ENCODE measurements at regions not wholly inside any gene's neighbourhood (a gene's known extent, or its start where the extent isn't known, plus 50 kb on each side); places are given as distances from the start of the nearest gene placed in this dataset.

DNA sequence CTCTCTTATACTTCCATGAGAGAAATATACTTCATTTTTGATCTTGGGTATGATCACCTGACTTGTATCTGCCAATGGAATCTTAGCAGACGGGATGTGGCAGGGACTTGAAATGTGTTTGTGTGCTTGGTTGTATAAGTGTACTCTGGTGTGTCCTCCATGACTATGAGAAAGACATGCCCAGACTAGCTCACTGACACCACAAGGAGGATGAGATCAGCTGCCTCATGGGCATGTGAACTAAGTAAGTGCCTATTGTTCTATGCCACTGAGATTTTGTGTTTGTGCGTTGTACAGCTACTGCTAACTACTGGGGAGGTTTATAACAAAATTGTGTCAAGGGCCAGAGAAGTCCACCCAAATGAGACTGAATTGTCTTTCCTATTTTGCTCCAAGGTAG, 402.2 kb upstream of the SALL1 start:
- POLR2A ChIA-PET: no interaction called here
- ATAC-seq: no peak
- Mint-ChIP-seq H3K27me3 (peaks cover 0 to 11% (median 3%) of the 10 kb centered on the region in 5 donors), H3K9me3 (peaks cover 0 to 23% (median 9%) of the 10 kb centered on the region in 9 donors), H3K36me3 (no peaks in the 10 kb centered on the region), H3K4me1 (peaks cover 0 to 2% (median 0%) of the 10 kb centered on the region in 4 donors), H3K27ac (no peak overlapping the region), H3K4me3 (no peak overlapping the region)
- no peak for DNase-seq

DNA sequence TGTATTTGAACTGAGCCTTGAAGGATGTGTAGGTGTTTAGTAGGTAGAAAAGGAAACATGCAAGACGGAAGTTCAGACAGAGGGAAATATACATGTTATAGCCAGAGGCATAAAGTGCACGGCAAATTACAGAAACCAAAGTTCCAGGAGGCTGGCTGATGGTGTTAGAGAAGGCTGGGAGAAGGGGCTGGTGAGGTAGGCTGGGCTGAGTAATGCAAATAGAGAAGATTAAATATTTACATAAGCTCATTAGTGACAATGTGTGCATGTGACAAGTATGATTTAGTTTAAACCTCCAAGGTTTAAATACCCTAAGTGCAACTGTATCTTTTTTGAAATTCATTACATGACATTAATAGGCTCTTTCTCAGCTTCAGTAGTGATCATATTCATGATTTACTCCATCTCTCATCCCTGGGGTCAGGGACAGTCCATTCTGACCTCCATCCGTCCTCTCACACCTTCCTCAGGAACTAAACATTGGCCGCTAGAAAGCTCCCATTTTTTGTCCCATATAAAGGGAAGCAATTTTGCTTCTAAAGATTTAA, 399.8 kb upstream of the SALL1 start:
- Mint-ChIP-seq H3K27ac (no peak overlapping the region), H3K4me1 (peaks cover 0 to 2% (median 0%) of the 10 kb centered on the region in 4 donors), H3K4me3 (no peak overlapping the region), H3K36me3 (no peaks in the 10 kb centered on the region), H3K27me3 (peaks cover 0 to 11% (median 3%) of the 10 kb centered on the region in 5 donors), H3K9me3 (peaks cover 0 to 11% (median 6%) of the 10 kb centered on the region in 9 donors)
- POLR2A ChIA-PET: no interaction called here
- no peak for ATAC-seq
- DNase-seq: no peak

DNA sequence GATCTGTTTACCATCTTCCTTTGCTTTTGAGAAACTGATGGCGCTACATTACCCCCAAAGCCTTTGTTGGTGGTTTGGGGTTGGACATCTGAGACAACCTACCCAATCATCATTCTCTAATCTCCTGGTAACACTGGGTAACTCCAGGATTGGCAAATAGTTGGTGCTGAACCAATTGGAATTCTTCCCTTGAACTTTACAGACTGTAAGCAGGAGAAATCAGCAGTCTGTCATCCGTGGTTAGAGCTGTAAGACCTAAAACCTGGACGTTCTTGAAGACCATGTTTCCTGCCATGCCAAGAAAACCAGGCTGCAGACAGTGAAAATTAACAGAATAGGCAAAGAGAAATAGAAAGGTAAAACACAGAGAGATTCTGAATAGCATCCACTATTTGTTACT, 398.8 kb upstream of the SALL1 start:
- Mint-ChIP-seq H3K36me3 (no peaks in the 10 kb centered on the region), H3K4me3 (no peak overlapping the region), H3K4me1 (peaks cover 0 to 2% (median 0%) of the 10 kb centered on the region in 4 donors), H3K27me3 (peaks cover 0 to 11% (median 3%) of the 10 kb centered on the region in 5 donors), H3K27ac (no peak overlapping the region), H3K9me3 (peaks cover 0 to 11% (median 6%) of the 10 kb centered on the region in 9 donors)
- POLR2A ChIA-PET: no interaction called here
- ATAC-seq (no peak), DNase-seq (no peak)

DNA sequence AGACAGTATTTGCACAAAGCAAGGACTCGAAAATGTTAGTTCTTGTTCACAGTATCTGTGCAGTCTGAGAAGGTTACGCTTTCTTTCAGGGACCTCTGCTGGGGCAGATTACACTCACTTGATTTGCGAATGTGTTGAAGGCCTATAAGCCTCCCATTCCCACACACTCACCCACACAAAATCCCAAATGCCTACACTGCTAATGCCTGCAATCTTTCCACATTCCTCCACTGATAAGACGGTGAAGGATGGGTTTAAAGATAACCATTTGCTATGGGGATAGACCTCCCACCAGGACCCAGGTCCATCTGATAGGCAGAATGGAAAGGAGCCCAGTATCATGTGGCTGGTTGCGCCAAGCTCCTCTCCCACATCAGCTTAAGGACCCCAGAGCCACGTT, 394.9 kb upstream of the SALL1 start:
- POLR2A ChIA-PET: no interaction called here
- Mint-ChIP-seq H3K4me3 (no peak overlapping the region), H3K27me3 (peaks cover 0 to 11% (median 3%) of the 10 kb centered on the region in 5 donors)

DNA sequence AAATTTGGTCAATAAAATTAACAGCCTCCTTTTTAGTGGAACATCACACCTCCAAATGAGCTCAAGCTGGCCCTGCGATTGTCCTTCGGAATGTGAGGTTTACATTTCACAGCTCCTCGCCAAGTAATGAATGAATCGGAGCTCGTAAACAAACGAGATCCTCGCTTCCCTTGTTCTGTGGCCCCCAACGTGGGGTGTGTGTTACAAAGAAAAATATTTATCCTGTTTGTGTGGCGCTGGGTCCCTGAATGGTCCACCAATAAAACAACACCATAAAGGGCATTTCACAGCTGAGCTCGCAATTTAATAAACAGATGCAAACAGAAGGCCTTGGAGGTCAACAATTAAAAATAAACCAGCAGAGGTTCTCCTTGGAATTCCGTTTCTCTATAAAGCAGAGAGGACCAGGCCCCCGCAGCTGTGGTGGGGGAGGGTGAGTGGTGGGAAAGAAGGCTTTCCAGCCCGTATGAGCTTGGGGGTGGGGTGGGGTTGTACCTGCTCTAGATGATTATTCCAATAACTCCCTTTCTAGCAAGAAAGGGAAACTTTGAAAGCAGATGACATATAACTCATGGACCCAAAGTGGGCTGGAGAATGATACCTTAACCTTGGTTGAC, 393.9 kb upstream of the SALL1 start:
- H3K4me3 Mint-ChIP-seq: no peak overlapping the region
- H3K4me1 Mint-ChIP-seq: peaks cover 0 to 2% (median 0%) of the 10 kb centered on the region in 4 donors
- H3K27me3 Mint-ChIP-seq: peaks cover 0 to 11% (median 3%) of the 10 kb centered on the region in 5 donors
- no peaks in the 10 kb centered on the region for H3K36me3 Mint-ChIP-seq
- DNase-seq (no peak), ATAC-seq (no peak)
- POLR2A ChIA-PET: no interaction called here
- H3K9me3 Mint-ChIP-seq: peaks cover 0 to 14% (median 4%) of the 10 kb centered on the region in 9 donors
- no peak overlapping the region for H3K27ac Mint-ChIP-seq

More for the DNA sequence above, 394.9 kb upstream of the SALL1 start:
- Mint-ChIP-seq H3K4me1 (peaks cover 0 to 2% (median 0%) of the 10 kb centered on the region in 4 donors), H3K27ac (no peak overlapping the region), H3K36me3 (no peaks in the 10 kb centered on the region), H3K9me3 (peaks cover 0 to 14% (median 7%) of the 10 kb centered on the region in 9 donors)
- no peak for ATAC-seq
- no peak for DNase-seq

DNA sequence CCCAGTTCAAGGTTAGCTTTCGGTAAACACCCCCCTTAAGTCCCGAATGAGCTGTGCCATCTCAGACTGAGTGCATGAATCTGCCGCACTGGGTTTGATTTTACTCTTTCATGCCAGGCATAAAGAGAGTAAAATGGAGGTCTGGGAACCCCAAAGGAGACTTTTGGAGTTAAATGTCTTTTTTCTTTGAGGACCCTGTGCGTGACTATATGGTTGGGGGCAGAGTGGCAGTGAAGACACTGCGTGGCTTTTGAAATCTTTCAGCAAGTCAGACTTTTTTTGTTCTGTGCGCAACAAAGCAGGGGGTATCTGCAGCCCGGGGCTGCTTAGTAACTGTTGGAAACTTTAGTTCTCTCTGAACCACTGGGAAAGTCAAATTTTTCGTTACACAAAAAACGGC, 392.9 kb upstream of the SALL1 start:
- DNase-seq (no peak), ATAC-seq (no peak)
- Mint-ChIP-seq H3K27ac (no peak overlapping the region), H3K9me3 (peaks cover 0 to 10% (median 2%) of the 10 kb centered on the region in 9 donors), H3K36me3 (no peaks in the 10 kb centered on the region), H3K4me1 (no peaks in the 10 kb centered on the region), H3K4me3 (no peak overlapping the region), H3K27me3 (peaks cover 0 to 4% (median 0%) of the 10 kb centered on the region in 5 donors)
- POLR2A ChIA-PET: no interaction called here

DNA sequence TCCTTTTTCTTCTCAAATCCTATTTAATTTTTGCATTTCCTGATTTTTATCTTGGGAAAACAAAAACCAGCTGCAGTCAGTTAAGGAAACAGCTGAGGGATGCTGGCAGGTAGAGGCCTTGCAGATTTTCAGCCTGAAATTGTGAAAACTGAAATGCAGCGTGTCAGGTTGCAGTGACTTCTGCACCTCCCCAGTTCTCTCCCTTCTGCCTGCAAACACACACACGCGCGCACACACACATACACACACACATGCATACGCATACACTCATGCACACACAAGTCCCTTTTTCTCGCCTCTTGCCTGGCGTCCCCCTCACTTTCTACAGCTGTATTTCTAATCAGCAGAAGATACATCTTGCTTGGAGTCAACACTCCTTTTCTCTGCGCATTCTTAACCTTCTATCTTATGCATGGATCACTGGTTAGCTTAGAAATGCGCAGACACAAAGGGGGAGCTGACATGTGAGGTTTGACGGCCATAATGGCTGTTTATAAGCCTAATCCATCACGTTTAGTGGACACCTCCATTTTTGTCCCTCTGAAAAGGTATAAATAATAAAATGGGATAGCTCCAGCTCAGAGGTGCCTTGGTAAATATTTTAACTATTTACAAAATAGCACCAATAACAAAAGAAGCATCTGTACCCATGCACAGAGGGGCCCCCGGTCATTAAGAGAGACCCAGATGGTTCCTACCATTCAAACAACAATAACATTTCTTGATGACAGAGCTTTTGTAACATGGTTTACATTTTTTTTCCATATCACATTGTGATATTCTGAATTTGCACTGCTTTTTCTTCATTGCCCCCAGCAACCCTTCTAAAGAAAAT, 392.1 kb upstream of the SALL1 start:
- no peak overlapping the region for H3K27ac Mint-ChIP-seq
- no peak for DNase-seq
- no peaks in the 10 kb centered on the region for H3K27me3 Mint-ChIP-seq
- no peaks in the 10 kb centered on the region for H3K4me1 Mint-ChIP-seq
- no peaks in the 10 kb centered on the region for H3K36me3 Mint-ChIP-seq
- ATAC-seq: no peak
- no peak overlapping the region for H3K4me3 Mint-ChIP-seq
- H3K9me3 Mint-ChIP-seq: peaks cover 0 to 8% (median 2%) of the 10 kb centered on the region in 9 donors
- POLR2A ChIA-PET: no interaction called here

DNA sequence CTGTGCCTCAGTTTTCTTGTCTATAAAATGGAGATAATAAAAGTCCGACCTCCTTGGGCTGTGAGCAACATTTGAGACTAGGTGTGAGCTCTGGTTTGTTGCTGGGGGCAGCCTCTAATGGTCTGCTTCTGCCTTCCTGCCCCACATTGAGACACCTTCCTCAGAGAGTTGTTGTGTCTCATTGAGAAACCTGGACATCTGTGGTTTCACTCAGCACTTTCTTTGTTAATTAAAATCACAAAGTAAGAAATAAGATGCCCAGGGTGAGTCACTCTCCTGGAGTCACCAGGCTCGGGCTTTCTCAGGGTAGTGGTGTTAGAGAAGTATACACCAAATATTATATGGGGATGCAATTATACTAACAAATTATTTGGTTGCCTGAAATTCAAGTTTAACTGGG, 389.2 kb upstream of the SALL1 start:
- ATAC-seq (no peak), DNase-seq (no peak)
- Mint-ChIP-seq H3K4me3 (no peak overlapping the region), H3K4me1 (no peaks in the 10 kb centered on the region), H3K27me3 (peaks cover 0 to 2% (median 0%) of the 10 kb centered on the region in 5 donors), H3K36me3 (no peaks in the 10 kb centered on the region), H3K27ac (no peak overlapping the region), H3K9me3 (peaks cover 0 to 17% (median 4%) of the 10 kb centered on the region in 9 donors)
- POLR2A ChIA-PET: no interaction called here

DNA sequence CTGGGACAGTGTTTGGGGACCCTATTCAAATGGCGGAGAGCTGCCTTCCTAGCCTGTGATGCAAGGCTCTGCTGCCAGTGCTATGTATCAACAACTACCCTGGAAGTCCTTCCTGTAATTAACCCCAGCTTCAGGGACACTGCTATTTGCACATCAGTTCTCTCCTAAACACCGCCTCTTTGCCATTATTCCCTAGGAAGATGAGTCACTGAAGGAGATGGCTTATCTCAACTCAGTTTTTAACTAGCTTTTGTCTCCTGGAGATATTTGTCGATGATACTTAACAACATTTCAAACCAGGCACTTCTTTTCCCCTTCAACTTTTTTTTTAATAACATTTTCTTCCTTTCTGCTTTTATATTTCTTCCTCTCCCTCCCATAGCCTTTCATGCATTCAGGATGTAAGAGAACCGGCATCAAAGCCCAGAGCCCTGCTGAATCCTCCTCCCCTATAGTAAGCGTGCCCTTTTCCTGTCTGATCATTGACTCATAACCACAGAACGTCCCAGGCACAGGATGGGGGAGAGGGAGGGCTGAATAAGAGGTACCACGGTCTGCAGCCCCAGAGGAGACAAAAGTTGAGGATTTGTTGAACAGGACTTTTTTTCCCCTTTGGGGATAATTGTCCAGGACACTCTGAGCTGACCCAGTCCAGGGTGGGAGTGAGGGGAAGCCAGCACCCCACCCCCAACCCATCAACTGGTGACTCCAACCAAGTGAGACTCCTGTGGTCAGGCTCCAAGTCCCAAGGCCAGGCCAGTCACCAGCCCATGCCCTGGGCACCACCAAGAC, 387.8 kb upstream of the SALL1 start:
- POLR2A ChIA-PET: no interaction called here
- no peak for ATAC-seq
- DNase-seq: no peak
- no peak overlapping the region for H3K27ac Mint-ChIP-seq
- no peak overlapping the region for H3K4me3 Mint-ChIP-seq
- no peaks in the 10 kb centered on the region for H3K36me3 Mint-ChIP-seq
- peaks cover 0 to 2% (median 0%) of the 10 kb centered on the region in 5 donors for H3K27me3 Mint-ChIP-seq
- H3K4me1 Mint-ChIP-seq: no peaks in the 10 kb centered on the region
- peaks cover 0 to 17% (median 4%) of the 10 kb centered on the region in 9 donors for H3K9me3 Mint-ChIP-seq

DNA sequence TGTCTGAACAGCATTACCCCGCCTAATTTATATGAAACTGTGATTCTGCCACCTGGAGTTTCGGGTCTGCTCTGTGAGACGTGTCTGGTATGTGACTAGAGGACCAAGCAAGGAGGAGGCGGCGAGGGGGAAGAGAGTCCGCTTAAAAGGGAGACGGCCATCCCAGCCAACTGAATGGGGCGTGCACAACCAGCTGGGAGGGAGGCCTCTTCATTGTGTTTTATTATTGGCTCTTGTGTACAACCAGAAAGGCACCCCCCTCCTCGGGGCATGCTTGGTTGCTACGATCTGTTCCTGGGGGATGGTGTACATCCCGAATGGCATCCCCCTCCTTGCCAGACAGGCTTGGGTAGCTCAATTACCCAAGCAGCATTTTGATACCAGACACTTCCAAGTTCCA, 384.5 kb upstream of the SALL1 start:
- peaks cover 0 to 15% (median 2%) of the 10 kb centered on the region in 9 donors for H3K9me3 Mint-ChIP-seq
- no peaks in the 10 kb centered on the region for H3K4me1 Mint-ChIP-seq
- ATAC-seq: no peak
- no peak for DNase-seq
- no peaks in the 10 kb centered on the region for H3K36me3 Mint-ChIP-seq
- H3K27me3 Mint-ChIP-seq: peaks cover 0 to 2% (median 0%) of the 10 kb centered on the region in 5 donors
- no peak overlapping the region for H3K27ac Mint-ChIP-seq
- H3K4me3 Mint-ChIP-seq: no peak overlapping the region
- POLR2A ChIA-PET: no interaction called here

DNA sequence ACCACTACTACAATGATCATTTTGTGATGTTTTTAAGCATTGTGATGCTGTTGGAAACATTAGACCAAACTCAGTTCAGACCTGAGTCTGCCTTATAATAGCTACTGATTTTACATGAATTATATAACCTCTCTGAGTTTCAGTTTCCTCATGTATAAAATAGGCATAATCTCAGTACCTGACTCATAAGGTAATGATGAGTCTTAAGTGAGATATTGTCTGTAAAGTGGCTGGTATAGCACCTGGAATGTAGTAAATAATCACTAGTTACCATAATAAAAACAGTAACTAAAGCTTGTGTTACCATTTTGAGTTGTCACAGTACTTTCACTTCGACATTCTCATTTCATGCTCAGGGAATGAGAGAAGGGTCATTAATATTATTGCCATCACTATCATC, 381.5 kb upstream of the SALL1 start:
- H3K36me3 Mint-ChIP-seq: no peaks in the 10 kb centered on the region
- no peak overlapping the region for H3K4me3 Mint-ChIP-seq
- ATAC-seq (no peak), DNase-seq (no peak)
- peaks cover 1 to 15% (median 6%) of the 10 kb centered on the region in 9 donors for H3K9me3 Mint-ChIP-seq
- peaks cover 0 to 2% (median 0%) of the 10 kb centered on the region in 5 donors for H3K27me3 Mint-ChIP-seq
- POLR2A ChIA-PET: no interaction called here
- no peaks in the 10 kb centered on the region for H3K4me1 Mint-ChIP-seq
- H3K27ac Mint-ChIP-seq: no peak overlapping the region

DNA sequence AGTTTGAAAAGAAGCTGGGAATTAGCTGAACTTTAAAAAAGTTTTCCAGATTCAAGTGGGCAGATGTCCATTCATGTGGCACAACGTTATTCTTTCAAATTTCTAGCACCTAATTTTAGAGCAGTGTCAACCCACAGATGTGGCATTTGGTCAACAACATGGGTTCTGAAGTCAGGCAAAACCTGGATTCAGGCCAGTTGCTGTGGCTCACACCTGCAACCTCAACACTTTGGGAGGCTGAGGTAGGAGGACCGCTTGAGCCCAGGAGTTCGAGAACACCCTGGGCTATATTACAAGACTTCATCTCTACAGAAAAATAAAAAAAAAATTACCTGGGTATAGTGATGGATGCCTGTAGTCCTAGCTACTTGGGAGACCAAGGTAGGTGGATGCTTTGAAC, 380.2 kb upstream of the SALL1 start:
- ATAC-seq (no peak), DNase-seq (no peak)
- H3K9me3 Mint-ChIP-seq: peaks cover 3 to 20% (median 12%) of the 10 kb centered on the region in 9 donors
- no peak overlapping the region for H3K4me3 Mint-ChIP-seq
- no peaks in the 10 kb centered on the region for H3K4me1 Mint-ChIP-seq
- H3K27me3 Mint-ChIP-seq: peaks cover 0 to under 1% (median 0%) of the 10 kb centered on the region in 5 donors
- no peak overlapping the region for H3K27ac Mint-ChIP-seq
- H3K36me3 Mint-ChIP-seq: no peaks in the 10 kb centered on the region
- POLR2A ChIA-PET: no interaction called here
